Inflammatory macrophage treated with lipopolysaccharide for 1 hour (primary cell): ENCODE measurements at regions not wholly inside any gene's neighbourhood (a gene's known extent, or its start where the extent isn't known, plus 50 kb on each side); places are given as distances from the start of the nearest gene placed in this dataset.

Experiments
- DNase-seq, 2 donors: peaks; one replicate each; pipeline ENCODE4 v3.0.0-alpha.2; 2020 to 2022

- DNase-seq: no peak
These were observed 69.3 kb upstream of the NPY start for GRCh38 chr7:24214670-24215069.

- DNase-seq: no peak
These were observed 67.3 kb upstream of the NPY start for GRCh38 chr7:24216576-24217125.

GRCh38 chr7:24221500-24221899, 62.5 kb upstream of the NPY start:
- no peak for DNase-seq

GRCh38 chr7:24227068-24227467, 56.9 kb upstream of the NPY start:
- no peak for DNase-seq

GRCh38 chr7:24227603-24228359, 56.2 kb upstream of the NPY start:
- DNase-seq: no peak

GRCh38 chr7:24229481-24230226, 54.3 kb upstream of the NPY start:
- DNase-seq: no peak

- no peak for DNase-seq
These were observed 52.5 kb upstream of the NPY start for GRCh38 chr7:24231493-24231892.

GRCh38 chr7:24233386-24233785, 50.6 kb upstream of the NPY start:
- DNase-seq: no peak
